Activated naive CD4-positive, alpha-beta T cell treated with anti-CD3 and anti-CD28 coated beads, Interleukin-2, amount 50 U/mL, for 24 hours (primary cell): ENCODE measurements at regions not wholly inside any gene's neighbourhood (a gene's known extent, or its start where the extent isn't known, plus 50 kb on each side); places are given as distances from the start of the nearest gene placed in this dataset.

Source experiments
- H3K27ac Mint-ChIP-seq: one replicate; pipeline ENCODE4 v1.8.0; 2021; ENCODE audit warnings: mild to moderate bottlenecking, mixed read lengths
- H3K27me3 Mint-ChIP-seq: one replicate; pipeline ENCODE4 v1.8.0; 2021; ENCODE audit warnings: mixed read lengths
- H3K36me3 Mint-ChIP-seq: one replicate; pipeline ENCODE4 v1.8.0; 2021; ENCODE audit warnings: mixed read lengths
- H3K4me1 Mint-ChIP-seq: one replicate; pipeline ENCODE4 v1.8.0; 2021; ENCODE audit warnings: mixed read lengths
- H3K4me3 Mint-ChIP-seq: one replicate; pipeline ENCODE4 v1.8.0; 2021; ENCODE audit warnings: mild to moderate bottlenecking, mixed read lengths
- H3K9me3 Mint-ChIP-seq: one replicate; pipeline ENCODE4 v1.8.0; 2021; ENCODE audit warnings: mixed read lengths

DNA sequence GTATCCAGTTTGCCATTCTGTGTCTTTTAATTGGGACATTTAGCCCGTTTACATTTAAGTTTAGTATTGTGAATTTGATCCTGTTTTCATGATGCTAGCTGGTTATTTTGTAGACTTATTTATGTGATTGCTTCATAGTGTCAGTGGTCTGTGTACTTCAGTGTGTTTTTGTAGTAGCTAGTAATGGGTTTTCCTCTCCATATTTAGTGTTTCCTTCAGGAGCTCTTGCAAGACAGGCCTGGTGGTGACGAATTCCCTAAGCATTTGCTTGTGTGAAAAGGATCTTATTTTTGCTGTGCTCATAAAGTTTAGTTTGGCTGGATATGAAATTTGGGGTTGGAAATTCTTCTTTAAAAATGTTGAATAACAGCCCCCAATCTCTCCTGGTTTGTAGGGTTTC lies 69.2 kb upstream of the PDC start:
- H3K4me1 Mint-ChIP-seq = no peaks in the 10 kb centered on the region
- peaks cover 4% of the 10 kb centered on the region for H3K27me3 Mint-ChIP-seq
- no peak overlapping the region for H3K27ac Mint-ChIP-seq
- H3K36me3 Mint-ChIP-seq = peaks cover 2% of the 10 kb centered on the region
- H3K9me3 Mint-ChIP-seq = peaks cover 5% of the 10 kb centered on the region
- H3K4me3 Mint-ChIP-seq = no peak overlapping the region

DNA sequence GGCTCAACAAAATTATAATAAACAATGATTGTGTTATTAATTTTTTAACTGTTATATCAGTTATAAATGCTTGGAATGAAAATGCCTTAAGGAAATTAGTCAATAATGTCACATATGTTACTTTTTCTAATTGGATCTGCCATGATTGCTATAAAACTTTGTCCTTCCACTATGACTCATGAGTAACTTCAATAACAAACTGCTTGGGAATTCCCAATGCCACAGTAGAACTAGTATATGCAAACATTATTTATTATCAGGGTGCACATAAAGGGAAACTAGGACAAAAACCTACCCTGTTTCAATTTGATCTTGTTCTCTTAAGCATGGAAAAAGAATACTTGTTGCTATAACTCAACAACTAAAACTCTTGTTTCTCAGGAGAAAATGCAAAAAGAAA lies 59.1 kb upstream of the PDC start:
- H3K9me3 Mint-ChIP-seq = peaks cover 12% of the 10 kb centered on the region
- no peak overlapping the region for H3K4me3 Mint-ChIP-seq
- H3K27me3 Mint-ChIP-seq = no peaks in the 10 kb centered on the region
- H3K36me3 Mint-ChIP-seq = no peaks in the 10 kb centered on the region
- no peaks in the 10 kb centered on the region for H3K4me1 Mint-ChIP-seq
- H3K27ac Mint-ChIP-seq = no peak overlapping the region

DNA sequence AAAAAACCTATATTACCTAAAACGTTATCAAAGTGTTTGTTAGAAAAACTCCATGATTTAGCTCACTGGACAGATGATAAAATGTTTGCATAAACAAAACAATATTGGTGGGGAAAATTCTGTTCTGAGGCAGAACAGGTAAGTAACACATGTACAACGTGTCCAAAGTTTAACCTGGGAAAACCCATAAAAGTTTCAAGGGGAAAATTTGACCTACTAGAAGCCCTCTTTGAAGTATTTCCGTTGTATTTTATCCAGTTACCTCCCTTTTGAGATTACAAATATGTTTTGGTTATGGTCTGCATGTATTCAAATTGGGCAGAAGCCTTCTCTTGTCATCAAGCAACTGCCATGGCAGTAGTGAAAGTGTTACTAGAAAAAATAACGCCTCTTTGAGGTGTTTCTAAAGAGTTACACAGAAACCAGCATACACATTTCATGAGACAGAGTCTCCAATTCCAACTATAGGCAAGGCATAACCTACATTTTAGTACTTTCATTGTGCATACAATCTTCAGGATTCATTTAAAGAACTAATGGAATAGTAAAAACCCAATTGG lies 58.0 kb upstream of the PDC start:
- Mint-ChIP-seq H3K9me3 (peaks cover 12% of the 10 kb centered on the region), H3K4me1 (no peaks in the 10 kb centered on the region), H3K27me3 (no peaks in the 10 kb centered on the region), H3K27ac (no peak overlapping the region), H3K36me3 (no peaks in the 10 kb centered on the region), H3K4me3 (no peak overlapping the region)

DNA sequence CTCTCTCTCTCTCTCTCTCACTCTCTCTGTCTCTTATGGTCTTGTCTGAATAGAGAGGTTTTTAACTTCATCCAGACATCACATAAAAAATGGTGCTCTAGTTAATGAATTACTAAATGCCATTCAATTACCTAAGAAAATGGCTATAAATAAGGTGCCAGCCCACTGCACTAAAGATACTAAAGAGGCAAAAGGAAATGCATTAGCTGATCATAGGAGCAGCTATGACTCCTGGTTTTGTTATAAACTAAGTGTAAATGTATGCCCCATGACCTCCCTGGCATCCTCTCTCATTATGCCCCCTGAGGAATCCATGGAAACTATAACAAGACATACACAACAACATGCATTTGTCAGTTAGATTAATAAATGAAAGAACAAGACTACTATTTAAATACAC lies 57.5 kb upstream of the PDC start:
- no peak overlapping the region for H3K27ac Mint-ChIP-seq
- no peaks in the 10 kb centered on the region for H3K27me3 Mint-ChIP-seq
- no peaks in the 10 kb centered on the region for H3K36me3 Mint-ChIP-seq
- no peak overlapping the region for H3K4me3 Mint-ChIP-seq
- H3K9me3 Mint-ChIP-seq = peaks cover 12% of the 10 kb centered on the region
- no peaks in the 10 kb centered on the region for H3K4me1 Mint-ChIP-seq

DNA sequence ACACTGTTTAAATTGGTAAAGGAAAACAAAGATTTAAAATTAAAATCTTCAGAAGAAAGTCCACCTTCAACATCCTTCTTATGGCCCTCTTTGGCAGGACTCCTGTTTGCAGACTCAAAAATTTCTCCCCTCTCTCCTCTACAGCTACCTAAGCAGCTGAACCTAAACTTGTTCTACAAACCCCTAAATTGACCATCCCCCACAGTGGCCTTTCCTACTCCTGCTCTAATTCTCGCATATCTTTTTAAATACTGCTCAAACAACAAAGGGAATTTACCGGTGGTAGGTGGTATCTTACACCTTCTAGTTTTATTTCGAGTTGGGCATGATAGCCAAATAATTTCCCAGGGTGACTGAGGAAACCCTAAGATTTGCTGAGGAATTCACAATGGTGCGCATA lies 53.5 kb upstream of the PDC start:
- H3K36me3 Mint-ChIP-seq = peaks cover 8% of the 10 kb centered on the region
- H3K27me3 Mint-ChIP-seq = no peaks in the 10 kb centered on the region
- H3K4me3 Mint-ChIP-seq = no peak overlapping the region
- no peak overlapping the region for H3K27ac Mint-ChIP-seq
- peaks cover 4% of the 10 kb centered on the region for H3K9me3 Mint-ChIP-seq
- H3K4me1 Mint-ChIP-seq = no peaks in the 10 kb centered on the region

DNA sequence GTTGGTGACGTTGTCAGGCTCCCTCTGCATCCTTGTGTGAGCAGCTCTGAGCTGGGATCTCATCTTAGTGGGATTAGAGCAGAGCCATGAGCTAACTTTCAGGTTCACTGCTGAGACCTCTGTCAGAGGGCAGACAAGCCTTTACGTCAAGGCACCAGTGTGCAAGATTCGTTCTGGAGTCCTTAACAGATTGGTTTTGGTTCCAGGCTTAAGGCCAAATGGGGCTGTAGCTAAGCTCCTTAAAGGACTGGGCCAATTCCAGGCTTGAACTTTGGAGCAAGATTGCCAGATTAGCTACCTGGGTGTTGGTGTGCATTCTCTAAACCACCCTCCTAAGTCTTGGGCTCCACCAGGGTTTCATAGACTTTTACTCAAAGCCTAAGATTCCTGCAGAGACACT lies 52.6 kb upstream of the PDC start:
- Mint-ChIP-seq H3K4me3 (no peak overlapping the region), H3K27me3 (no peaks in the 10 kb centered on the region), H3K36me3 (peaks cover 12% of the 10 kb centered on the region), H3K9me3 (peaks cover 10% of the 10 kb centered on the region), H3K27ac (no peak overlapping the region), H3K4me1 (no peaks in the 10 kb centered on the region)

DNA sequence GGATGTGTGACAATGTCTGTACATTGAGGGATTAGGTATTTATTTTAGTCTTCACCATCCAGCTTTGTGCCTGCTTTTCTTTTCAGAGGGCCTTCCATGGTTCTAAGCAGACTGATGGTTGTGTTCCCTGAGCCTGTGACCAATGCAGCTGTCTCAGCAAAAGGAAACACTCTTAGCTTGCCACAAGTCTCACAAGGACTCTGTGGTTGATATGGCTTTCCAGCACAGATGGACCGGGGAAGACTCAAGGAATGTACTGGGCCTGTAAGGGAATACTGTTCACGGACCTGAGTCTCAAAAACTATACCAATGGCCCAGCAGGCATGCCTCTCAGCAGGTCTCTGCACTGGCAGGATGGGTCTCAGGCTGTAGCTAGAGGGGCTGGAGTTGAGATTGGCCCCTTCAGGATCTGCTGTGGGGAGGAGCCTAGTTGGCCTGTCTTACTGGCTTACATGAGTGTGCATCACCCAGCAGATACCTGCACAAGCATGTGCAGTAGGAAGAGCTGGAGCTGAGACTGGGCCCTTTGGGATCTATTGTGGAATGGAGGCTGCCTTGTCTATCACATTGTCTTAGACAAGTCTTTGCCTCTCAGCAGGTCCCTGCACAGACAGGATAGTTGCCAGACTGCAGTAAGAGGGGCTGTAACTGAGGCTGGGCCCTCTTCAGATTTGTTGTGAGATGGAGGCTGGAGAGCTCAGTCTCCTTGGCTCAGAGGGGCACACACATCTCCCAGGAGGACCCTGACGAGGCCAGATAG lies 52.0 kb upstream of the PDC start:
- H3K9me3 Mint-ChIP-seq = peaks cover 16% of the 10 kb centered on the region
- no peak overlapping the region for H3K4me3 Mint-ChIP-seq
- no peaks in the 10 kb centered on the region for H3K4me1 Mint-ChIP-seq
- no peaks in the 10 kb centered on the region for H3K27me3 Mint-ChIP-seq
- peaks cover 12% of the 10 kb centered on the region for H3K36me3 Mint-ChIP-seq
- H3K27ac Mint-ChIP-seq = no peak overlapping the region

DNA sequence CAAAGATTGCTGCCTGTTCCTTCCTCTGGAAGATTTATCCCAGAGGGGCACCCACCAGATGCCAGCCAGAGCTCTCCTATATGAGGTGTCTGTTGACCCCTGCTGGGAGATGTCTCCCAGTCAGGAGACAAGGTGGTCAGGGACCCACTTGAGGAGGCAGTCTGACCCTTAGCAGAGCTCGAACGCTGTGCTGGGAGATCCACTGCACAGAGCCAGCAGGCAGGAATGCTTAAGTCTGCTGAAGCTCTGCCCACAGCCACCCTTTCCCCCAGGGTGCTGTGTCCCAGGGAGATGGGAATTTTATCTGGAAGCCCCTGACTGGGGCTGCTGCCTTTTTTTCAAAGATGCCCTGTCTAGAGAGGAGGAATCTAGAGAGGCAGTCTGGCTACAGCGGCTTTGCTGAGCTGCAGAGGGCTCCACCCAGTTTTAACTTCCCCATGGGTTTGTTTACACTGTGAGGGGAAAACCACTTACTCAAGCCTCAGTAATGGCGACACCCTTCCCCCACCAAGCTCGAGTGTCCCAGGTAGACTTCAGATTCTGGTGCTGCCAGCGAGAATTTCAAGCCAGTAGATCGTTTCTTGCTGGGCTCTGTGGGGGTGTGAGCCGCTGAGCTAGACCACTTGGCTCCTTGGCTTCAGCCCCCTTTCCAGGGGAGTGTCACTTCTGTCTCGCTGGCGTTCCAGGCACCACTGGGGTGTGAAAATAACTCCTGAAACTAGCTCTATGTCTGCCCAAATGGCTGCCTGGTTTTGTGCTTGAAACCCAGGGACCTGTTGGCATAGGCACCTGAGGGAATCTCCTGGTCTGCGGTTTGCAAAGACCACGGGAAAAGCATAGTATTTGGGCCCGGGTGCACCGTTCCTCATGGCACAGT lies 51.1 kb upstream of the PDC start:
- H3K9me3 Mint-ChIP-seq = peaks cover 19% of the 10 kb centered on the region
- no peaks in the 10 kb centered on the region for H3K27me3 Mint-ChIP-seq
- H3K4me3 Mint-ChIP-seq = no peak overlapping the region
- no peak overlapping the region for H3K27ac Mint-ChIP-seq
- H3K36me3 Mint-ChIP-seq = peaks cover 14% of the 10 kb centered on the region
- no peaks in the 10 kb centered on the region for H3K4me1 Mint-ChIP-seq
